Hematopoietic multipotent progenitor cell treated with erythropoietin and hydrocortisone succinate and interleukin-3 and kit ligand, for 4 days (in vitro differentiated cells): ENCODE measurements at regions not wholly inside any gene's neighbourhood (a gene's known extent, or its start where the extent isn't known, plus 50 kb on each side); places are given as distances from the start of the nearest gene placed in this dataset.

Source experiments
- DNase-seq: peaks from one replicate; pipeline ENCODE4 v3.0.0-alpha.2; 2015

GRCh38 chr4:144202081-144202480, 61.6 kb upstream of the GYPA start:
- no peak for DNase-seq

GRCh38 chr4:144203155-144203554, 62.6 kb upstream of the GYPA start:
- no peak for DNase-seq

DNA sequence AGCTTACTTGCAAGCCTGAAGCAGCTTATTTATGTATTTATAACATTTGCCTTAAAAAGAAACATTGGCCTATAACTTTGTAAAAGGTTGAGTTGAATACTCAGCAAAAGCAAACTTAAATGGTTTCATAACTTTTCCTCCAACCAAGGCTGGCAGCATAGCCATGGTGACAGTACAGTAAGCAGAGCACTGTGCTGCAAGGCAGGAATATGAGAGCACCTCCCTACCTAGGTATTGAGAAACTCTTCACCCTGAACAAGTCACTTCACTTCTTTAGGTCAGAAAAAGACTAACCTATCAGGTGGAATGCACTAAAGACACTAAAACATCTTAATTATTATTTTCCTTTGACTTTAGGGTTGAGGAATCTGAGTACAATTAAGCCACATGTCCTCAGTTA, 63.9 kb upstream of the GYPA start:
- no peak for DNase-seq

GRCh38 chr4:144206711-144207110, 66.2 kb upstream of the GYPA start:
- DNase-seq, result no peak

DNA sequence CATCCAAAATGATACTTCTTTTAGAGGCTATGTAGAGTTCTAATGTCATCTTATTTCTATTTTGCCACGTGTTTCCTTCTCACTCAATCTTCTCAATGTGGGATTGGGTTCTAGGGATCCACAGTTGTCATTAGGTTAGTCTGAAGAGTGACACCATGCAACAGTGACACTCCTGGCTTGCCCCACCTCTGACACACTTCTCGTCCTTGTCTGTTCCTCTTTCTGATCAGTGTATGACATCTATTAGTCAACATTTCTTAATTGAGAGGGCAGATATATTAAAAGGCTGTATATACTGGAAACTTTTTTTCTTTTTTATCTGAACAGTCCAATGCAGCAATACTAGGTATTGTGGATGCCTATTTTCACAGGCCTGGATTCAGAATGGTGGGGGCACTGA, 67.6 kb upstream of the GYPA start:
- DNase-seq, result no peak

DNA sequence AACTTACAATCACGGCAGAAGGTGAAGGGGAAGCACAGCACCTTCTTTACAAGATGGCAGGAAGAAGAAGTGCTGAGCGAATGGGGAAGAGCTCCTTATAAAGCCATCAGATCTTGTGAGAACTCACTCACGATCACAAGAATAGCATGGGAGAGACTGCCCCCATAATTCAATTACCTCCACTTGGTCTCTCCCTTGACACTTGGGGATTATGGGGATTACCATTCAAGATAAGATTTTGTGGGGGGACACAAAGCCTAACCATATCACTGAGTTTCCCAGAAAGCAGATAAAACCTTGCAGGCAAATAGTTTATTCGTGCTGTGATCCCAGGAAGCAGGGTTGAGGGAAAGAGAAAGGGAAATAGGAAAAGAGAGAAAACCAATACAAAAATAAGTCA, 69.0 kb upstream of the GYPA start:
- DNase-seq, result no peak

GRCh38 chr4:144213371-144213770, 72.9 kb upstream of the GYPA start:
- DNase-seq, result no peak

- no peak for DNase-seq
Measured at GRCh38 chr4:144223149-144223548, 82.6 kb upstream of the GYPA start.

GRCh38 chr4:144223661-144224060, 83.1 kb upstream of the GYPA start:
- no peak for DNase-seq

DNA sequence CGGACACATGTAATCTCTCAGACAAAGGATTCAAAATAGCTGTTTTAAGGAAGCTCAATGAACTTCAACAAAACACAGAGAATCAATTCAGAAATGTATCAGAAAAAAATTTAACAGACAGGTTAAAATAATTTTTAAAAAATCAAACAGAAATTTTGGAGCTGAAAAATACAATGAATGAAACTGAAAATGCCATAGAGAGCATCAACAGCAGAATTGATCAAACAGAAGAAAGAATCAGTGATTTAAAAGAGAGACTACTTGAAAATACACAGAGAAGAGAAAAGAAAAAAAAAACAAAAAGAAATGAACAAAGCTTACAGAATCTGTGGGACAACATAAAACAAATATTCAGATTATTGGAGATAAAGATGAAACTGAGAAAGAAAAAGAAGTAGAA, 118.8 kb upstream of the GYPA start:
- DNase-seq, result no peak

DNA sequence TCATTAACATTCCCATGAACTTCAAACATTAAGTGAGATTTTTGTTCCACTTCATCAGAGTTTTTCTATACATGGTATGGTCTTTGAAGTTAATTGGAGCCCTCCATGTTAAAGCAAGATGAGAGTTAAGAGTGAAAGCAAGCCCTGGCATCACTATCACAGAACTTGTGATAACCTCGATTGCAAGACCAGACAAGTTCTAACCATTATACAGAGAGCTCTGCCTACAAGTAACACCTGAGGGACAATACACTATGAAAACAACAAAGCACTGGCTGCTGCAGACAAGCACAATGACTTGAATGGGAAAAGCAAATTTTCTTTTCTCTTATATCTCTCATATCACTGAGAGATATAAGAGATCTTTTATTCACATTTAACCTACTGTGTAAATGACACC, 126.6 kb upstream of the GYPA start:
- no peak for DNase-seq

GRCh38 chr4:144280688-144281087, 140.2 kb upstream of the GYPA start:
- no peak for DNase-seq

- no peak for DNase-seq
Measured at GRCh38 chr4:144283526-144283925, 143.0 kb upstream of the GYPA start.

GRCh38 chr4:144284026-144284425, 143.5 kb upstream of the GYPA start:
- DNase-seq, result no peak

GRCh38 chr4:144288011-144288903, 147.7 kb upstream of the GYPA start:
- DNase-seq, result no peak

DNA sequence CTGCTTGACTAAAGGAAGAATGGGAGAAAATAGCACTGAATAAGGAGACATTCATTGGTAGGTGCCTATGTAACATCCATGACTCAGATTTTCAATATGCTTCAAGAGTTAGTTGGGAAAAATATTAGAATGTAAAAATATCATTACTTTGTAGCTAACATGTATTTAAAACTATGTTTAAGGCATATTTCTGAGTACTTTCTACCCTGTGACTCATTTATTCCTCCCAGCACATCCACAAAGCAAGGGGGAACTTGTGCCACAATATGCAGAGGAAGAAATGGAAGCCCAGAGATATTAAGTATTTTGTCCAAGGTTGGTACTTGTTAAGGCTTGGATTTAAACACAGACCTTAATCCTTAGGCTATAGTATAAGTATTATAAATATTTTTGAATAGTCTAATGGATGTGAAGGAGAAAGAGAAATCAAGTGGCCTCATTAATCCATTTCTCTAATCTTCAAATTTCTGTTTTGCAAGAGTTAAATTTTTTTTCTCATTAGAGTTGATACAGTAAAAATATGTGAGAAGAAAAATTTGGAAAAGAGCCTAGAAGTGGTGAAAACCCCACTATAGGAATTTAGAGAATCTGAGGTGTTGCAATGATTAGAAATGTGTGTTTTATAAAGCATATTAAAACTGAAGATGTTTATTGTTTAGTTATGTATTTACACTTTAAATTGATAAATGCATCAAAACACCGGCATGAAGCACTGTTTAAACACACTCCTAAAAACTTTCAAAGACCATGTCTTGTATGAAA, 149.3 kb upstream of the GYPA start:
- DNase-seq, result no peak

DNA sequence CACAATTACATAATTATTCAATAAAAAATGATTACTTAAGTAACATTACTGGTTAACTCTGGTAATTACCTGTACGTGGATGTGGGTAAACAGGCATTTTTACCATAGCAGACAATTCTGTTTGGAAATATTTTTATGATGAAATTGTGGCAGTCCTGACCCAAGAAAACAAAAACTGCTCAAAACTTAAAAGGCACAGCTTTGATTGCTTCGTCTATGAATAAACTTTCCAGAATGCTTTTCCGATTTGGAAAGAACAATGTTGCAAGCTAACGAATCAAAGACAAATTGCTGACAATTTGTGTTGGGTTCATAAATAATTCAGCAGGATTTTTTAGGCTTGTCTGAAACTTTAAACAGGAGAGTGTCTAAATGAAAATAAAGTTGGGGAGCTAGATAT, 150.6 kb upstream of the GYPA start:
- no peak for DNase-seq

DNA sequence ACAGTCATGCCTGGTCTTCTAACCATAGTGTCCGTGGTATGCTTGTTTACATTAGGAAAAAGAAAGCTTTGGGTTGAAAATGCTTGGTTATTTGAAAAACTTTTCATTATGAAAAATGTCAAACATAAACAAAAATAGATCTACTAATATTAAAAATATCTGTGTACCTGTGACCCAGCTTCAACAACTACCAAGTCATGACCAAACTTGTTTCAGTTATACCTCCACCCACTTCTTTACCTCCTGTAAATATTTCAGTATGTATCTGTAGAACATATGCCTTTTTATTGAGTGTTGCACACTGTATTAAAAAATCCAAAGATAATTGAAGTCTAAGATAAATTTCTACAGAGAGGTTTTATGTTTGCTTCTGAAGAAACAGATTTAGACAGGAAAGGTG, 153.7 kb upstream of the GYPA start:
- no peak for DNase-seq

DNA sequence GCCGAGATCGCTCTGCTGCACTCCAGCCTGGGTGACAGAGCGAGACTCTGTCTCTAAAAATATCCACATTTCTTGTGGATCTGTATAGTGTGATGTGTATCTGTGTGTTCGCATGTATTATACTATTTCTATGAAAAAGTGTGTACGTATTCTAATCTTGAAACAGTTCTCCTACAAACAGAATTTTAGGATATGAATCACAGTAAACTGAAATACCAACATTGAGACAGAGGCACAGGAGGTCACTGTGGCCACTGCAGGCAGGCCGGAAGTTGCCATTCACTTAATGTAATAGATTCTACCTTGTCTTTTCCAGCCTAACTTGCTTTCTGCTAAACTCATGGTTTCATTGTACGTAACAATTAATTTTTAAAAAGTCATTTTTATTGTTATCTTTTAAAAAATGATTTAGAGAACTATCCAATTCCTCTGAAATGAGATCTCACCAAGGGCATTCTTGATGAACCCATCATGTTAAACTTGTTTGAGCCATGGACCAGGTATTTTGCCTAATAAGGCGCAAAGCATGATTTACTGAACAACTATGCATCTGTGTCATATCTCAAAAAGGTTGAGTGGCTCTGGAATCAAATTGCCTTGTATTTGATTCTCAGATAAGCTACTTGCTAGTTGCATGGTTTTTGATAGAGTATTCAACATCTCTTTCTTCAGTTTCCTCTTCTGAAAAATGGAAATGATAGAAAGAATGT, 154.9 kb upstream of the GYPA start:
- no peak for DNase-seq

DNA sequence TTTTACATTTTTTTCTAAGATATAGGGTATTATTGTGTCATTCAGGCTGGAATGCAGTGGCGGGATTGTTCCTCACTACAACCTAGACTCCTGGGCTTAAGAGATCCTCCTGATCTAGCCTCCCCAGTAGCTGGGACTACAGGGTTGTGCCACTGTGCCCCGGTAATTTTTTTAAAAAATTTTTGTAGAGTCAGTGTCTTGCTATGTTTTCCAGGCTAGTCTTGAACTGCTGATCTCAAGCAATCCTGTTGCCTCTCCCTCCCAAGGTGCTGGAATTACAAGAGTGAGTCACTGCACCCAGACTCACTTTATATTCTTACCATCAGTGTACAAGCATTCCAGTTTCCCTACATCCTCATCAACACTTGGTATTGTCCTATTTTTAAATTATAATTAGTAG, 156.4 kb upstream of the GYPA start:
- no peak for DNase-seq

GRCh38 chr4:144298519-144298918, 158.0 kb upstream of the GYPA start:
- no peak for DNase-seq

DNA sequence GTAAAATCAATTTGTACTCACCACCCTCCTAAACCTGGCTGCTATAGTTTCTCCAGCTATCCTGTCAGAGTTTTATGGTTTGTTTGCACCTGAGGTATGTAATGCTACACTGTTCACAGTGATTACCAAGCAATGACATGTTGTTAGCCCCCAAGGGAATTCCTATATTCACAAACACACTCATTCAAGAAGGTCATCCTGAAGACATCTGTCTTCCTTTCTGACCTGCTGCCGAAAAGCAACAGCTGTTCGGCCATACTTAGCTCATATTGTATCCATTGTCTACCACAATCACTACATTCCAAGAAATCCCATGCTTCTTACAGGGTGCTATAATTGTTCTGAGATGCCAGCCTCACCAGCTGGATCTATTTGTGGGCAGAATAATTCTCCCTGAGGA, 160.1 kb upstream of the GYPA start:
- no peak for DNase-seq

- DNase-seq, result no peak
Measured at GRCh38 chr4:144302704-144303536, 162.4 kb upstream of the GYPA start.
